Pancreas (tissue), 10 donors: ENCODE measurements at regions not wholly inside any gene's neighbourhood (a gene's known extent, or its start where the extent isn't known, plus 50 kb on each side); places are given as distances from the start of the nearest gene placed in this dataset.

Experiments
- ATAC-seq, 4 donors: fragments of 200-7000 bp; cut with Tn5 transposase; one replicate each; pipeline versions ENCODE4 v1.8.0 to v1.9.1; 2020; ENCODE audit warnings: mild to moderate bottlenecking in 4 of 4, moderate library complexity in 4 of 4
- DNase-seq, 6 donors: peaks; one replicate each; pipeline ENCODE4 v3.0.0-alpha.2; 2020
- FAIRE-seq: peaks from 2 replicates; lab custom pipeline; 2012; peaks lifted over from hg19 to GRCh38; lab: Jason Lieb, UNC
- H3K27ac ChIP-seq, 4 donors: fragments of 200-600 bp; sonication (generic); 1 replicate in 3 of 4; 2 replicates in 1 of 4; pipeline versions ENCODE4 v1.5.0 to v1.8.0; 2020
- H3K27me3 ChIP-seq, 4 donors: fragments of 200-600 bp; one replicate each; pipeline ENCODE4 v1.8.0; 2021
- H3K36me3 ChIP-seq, 3 donors: fragments of 200-600 bp; sonication (generic) in 1 of 3; one replicate each; pipeline versions ENCODE4 v1.5.0 to v1.8.0; 2020 to 2021
- H3K4me1 ChIP-seq, 3 donors: fragments of 200-600 bp; one replicate each; pipeline ENCODE4 v1.8.0; 2021
- H3K4me3 ChIP-seq, 4 donors: fragments of 200-600 bp; sonication (generic) in 2 of 4; one replicate each; pipeline versions ENCODE4 v1.5.0 to v1.8.0; 2020 to 2021
- H3K9me3 ChIP-seq, 4 donors: fragments of 200-600 bp; one replicate each; pipeline ENCODE4 v1.8.0; 2021
- CTCF ChIP-seq, 4 donors: fragments of 200-600 bp; sonication (generic) in 3 of 4; IDR thresholded peaks; one replicate each; pipeline versions ENCODE4 v1.5.0 to v1.8.0; 2021; ENCODE audit warnings: antibody characterized with exemption in 4 of 4
- WGBS, 2 donors: extraction: QIAGEN DNeasy Blood & Tissue Kit; methylation state at CpG; one replicate each; pipeline ENCODE4 v1.1.7; 2013; 5-methylcytosine and 5-hydroxymethylcytosine counted together
- intact Hi-C, 3 donors: fragments of 100-400 bp; cut with DNase I; formaldehyde crosslinking; loops; one replicate each; pipeline versions ENCODE4 v1.11.1 to v1.14.2; 2022
- microRNA-seq, 2 donors: library from miRNA; unstranded; fragments of <30 nt; microRNA quantifications; one replicate each; pipeline versions ENCODE4 to v1.1.0, GENCODE V29; 2019 to 2020
- donor health status: healthy with polysubstance abuse.
- donor health status: DM: no; HTN: no; CAD: no; lungs with moderate emphysema.
- donor health status: DM: no; HTN: no; CAD: no.
- donor health status: control.
- donor health status: control.
- donor health status: Bipolar disorder and iron deficiency.
- donor health status: DM: yes; HTN: yes; CAD: no.
- donor health status: DM: no; HTN: no; CAD: no.
- donor health status: DM: no; HTN: no; CAD: no.
- donor health status: DM: yes; HTN: yes; CAD: no.

GRCh38 chr22:25514436-25515180, 49.9 kb upstream of the GRK3 start:
- no peak overlapping the region for H3K27ac ChIP-seq
- intact Hi-C loops, result no loop called here
- no peak for TF ChIP-seq CTCF (IDR thresholded peaks at IDR 0.05)
- 75 to 78% methylated on average over 13 of the region's 13 CpGs for WGBS, 2 donors
- ATAC-seq, result no peak
- no peak for DNase-seq
- H3K27me3 ChIP-seq, result no peaks in the 10 kb centered on the region
- H3K36me3 ChIP-seq, result no peaks in the 10 kb centered on the region
- no peaks in the 10 kb centered on the region for H3K9me3 ChIP-seq
- no peaks in the 10 kb centered on the region for H3K4me1 ChIP-seq
- no peak overlapping the region for H3K4me3 ChIP-seq
- FAIRE-seq, result no peak

Small RNA genes in the stretch of these regions (microRNA-seq; reads per million reads assigned to microRNA genes)
- gene MIR6817, result 0 reads per million in 2 donors
